ENCODE measurements at regions not wholly inside any gene's neighbourhood (a gene's known extent, or its start where the extent isn't known, plus 50 kb on each side); places are given as distances from the start of the nearest gene placed in this dataset.

GRCh38 chr1:94707321-94708298 is 112.5 kb upstream of the SLC44A3 start:
- ATAC-seq: no peak
- TF ChIP-seq PPARA (CRISPR knock-in tag; IDR thresholded peaks at IDR 0.05; ENCODE audit: borderline replicate concordance): no peak
- no peak for TF ChIP-seq ISL1 (CRISPR knock-in tag; IDR thresholded peaks at IDR 0.05)
- no peak for TF ChIP-seq TCF4 (CRISPR knock-in tag; IDR thresholded peaks at IDR 0.05; ENCODE audit: borderline replicate concordance)
- no peak for TF ChIP-seq BACH2 (CRISPR knock-in tag; IDR thresholded peaks at IDR 0.05; ENCODE audit: borderline replicate concordance)
- TF ChIP-seq TSHZ2 (CRISPR knock-in tag; IDR thresholded peaks at IDR 0.05): no peak
- no peak for TF ChIP-seq TOX (CRISPR knock-in tag; IDR thresholded peaks at IDR 0.05; ENCODE audit: borderline replicate concordance)
- TF ChIP-seq ZNF565 (CRISPR knock-in tag; conservative IDR thresholded peaks at IDR 0.05; ENCODE audit: low read depth): no peak
- no peak for TF ChIP-seq POU6F1 (CRISPR knock-in tag; IDR thresholded peaks at IDR 0.05; ENCODE audit: borderline replicate concordance, low read depth)
- TF ChIP-seq RARB (CRISPR knock-in tag; IDR thresholded peaks at IDR 0.05): no peak
- TF ChIP-seq CSDC2 (CRISPR knock-in tag; IDR thresholded peaks at IDR 0.05): no peak
- TF ChIP-seq SNAI2 (CRISPR knock-in tag; IDR thresholded peaks at IDR 0.05): no peak
- no peak for TF ChIP-seq GLIS3 (CRISPR knock-in tag; IDR thresholded peaks at IDR 0.05)
- no peak for TF ChIP-seq ARNTL (CRISPR knock-in tag; IDR thresholded peaks at IDR 0.05; ENCODE audit: borderline replicate concordance, low read depth)
- no peak for TF ChIP-seq ESRRG (CRISPR knock-in tag; IDR thresholded peaks at IDR 0.05)

GRCh38 chr1:94702442-94702815 is 117.7 kb upstream of the SLC44A3 start:
- TF ChIP-seq TCF4 (CRISPR knock-in tag; IDR thresholded peaks at IDR 0.05; ENCODE audit: borderline replicate concordance) (no peak), PATZ1 (CRISPR knock-in tag; IDR thresholded peaks at IDR 0.05; ENCODE audit: borderline replicate concordance) (no peak), ZNF565 (CRISPR knock-in tag; conservative IDR thresholded peaks at IDR 0.05; ENCODE audit: low read depth) (no peak), ISL1 (CRISPR knock-in tag; IDR thresholded peaks at IDR 0.05) (no peak), SNAI2 (CRISPR knock-in tag; IDR thresholded peaks at IDR 0.05) (no peak), ARNTL (CRISPR knock-in tag; IDR thresholded peaks at IDR 0.05; ENCODE audit: borderline replicate concordance, low read depth) (no peak), ZFP3 (CRISPR knock-in tag; IDR thresholded peaks at IDR 0.05) (no peak), ZC3H10 (CRISPR knock-in tag; IDR thresholded peaks at IDR 0.05) (no peak), ESRRG (CRISPR knock-in tag; IDR thresholded peaks at IDR 0.05) (no peak), ZNF70 (CRISPR knock-in tag; IDR thresholded peaks at IDR 0.05) (no peak), GLIS3 (CRISPR knock-in tag; IDR thresholded peaks at IDR 0.05) (no peak), BACH2 (CRISPR knock-in tag; IDR thresholded peaks at IDR 0.05; ENCODE audit: borderline replicate concordance) (no peak), ZFP30 (CRISPR knock-in tag; IDR thresholded peaks at IDR 0.05) (no peak), PPARA (CRISPR knock-in tag; IDR thresholded peaks at IDR 0.05; ENCODE audit: borderline replicate concordance) (no peak)
- peak; percentile 68 for ATAC-seq

- ATAC-seq: no peak
- TF ChIP-seq SNAI2 (CRISPR knock-in tag; IDR thresholded peaks at IDR 0.05) (no peak), ZNF8 (CRISPR knock-in tag; IDR thresholded peaks at IDR 0.05) (no peak), GLIS3 (CRISPR knock-in tag; IDR thresholded peaks at IDR 0.05) (no peak)
Observed at GRCh38 chr1:94701796-94702441, 118.2 kb upstream of the SLC44A3 start.
